T-cell (primary cell): ENCODE measurements at regions not wholly inside any gene's neighbourhood (a gene's known extent, or its start where the extent isn't known, plus 50 kb on each side); places are given as distances from the start of the nearest gene placed in this dataset.

Experiments used
- ATAC-seq, 4 experiments: fragments of 200-7000 bp in 3 of 4; fragments of 150-1000 bp in 1 of 4; cut with Tn5 transposase; replicated peaks in 1 of 4; 1 replicate in 3 of 4; 2 replicates in 1 of 4; pipeline ENCODE4 v1.10.0; 2021; ENCODE audit warnings: moderate library complexity in 3 of 4, mild to moderate bottlenecking in 2 of 4, moderate number of reproducible peaks in 1 of 4
- CTCF ChIA-PET, 2 donors: fragments of 300-600 bp; sonication (Branson Sonifier 250); formaldehyde crosslinking; loops; one replicate each; lab custom pipeline; 2022; ENCODE audit warnings: antibody characterized with exemption in 2 of 2; lab: Charles Lee
- POLR2A ChIA-PET, 2 donors: fragments of 300-600 bp; sonication (Branson Sonifier 250); formaldehyde crosslinking; loops; one replicate each; lab custom pipeline; 2022; ENCODE audit warnings: antibody characterized with exemption in 2 of 2; lab: Charles Lee
- DNase-seq, 35 experiments: peaks; one replicate each; pipeline versions ENCODE4 v3.0.0 to v3.0.0-alpha.2; 2013 to 2023
- H3K27ac ChIP-seq: one replicate; pipeline ENCODE4 v1.5.1; 2013; ENCODE audit warnings: low read length
- H3K27me3 ChIP-seq, 2 experiments: replicated peaks in 1 of 2; 1 replicate in 1 of 2; 2 replicates in 1 of 2; pipeline versions ENCODE4 v1.6.1 to v1.7.0; 2013; ENCODE audit warnings: low read length in 1 of 2, mixed read lengths in 1 of 2; ENCODE audit not compliant: control insufficient read depth in 2 of 2, insufficient read depth in 2 of 2; ENCODE audit errors: extremely low read depth in 1 of 2
- H3K36me3 ChIP-seq, 2 donors: 1 replicate in 1 of 2; 2 replicates in 1 of 2; pipeline versions ENCODE4 v1.6.1 to v1.7.0; 2013; ENCODE audit warnings: low read length in 1 of 2; ENCODE audit not compliant: control insufficient read depth in 2 of 2, insufficient read depth in 1 of 2; ENCODE audit errors: extremely low read depth in 1 of 2
- H3K4me1 ChIP-seq, 2 experiments: 1 replicate in 1 of 2; 2 replicates in 1 of 2; pipeline versions ENCODE4 v1.6.1 to v1.7.0; 2013; ENCODE audit warnings: low read length in 2 of 2, mixed read lengths in 1 of 2; ENCODE audit not compliant: insufficient read depth in 2 of 2, control insufficient read depth in 1 of 2; ENCODE audit errors: extremely low read depth in 1 of 2
- H3K4me3 ChIP-seq, 2 donors: 1 replicate in 1 of 2; 2 replicates in 1 of 2; pipeline versions ENCODE4 v1.5.1 to v1.7.0; 2013; ENCODE audit warnings: mild to moderate bottlenecking in 2 of 2, low read length in 1 of 2, moderate library complexity in 1 of 2; ENCODE audit not compliant: control insufficient read depth in 1 of 2; ENCODE audit errors: extremely low read depth in 1 of 2
- H3K9me3 ChIP-seq: 2 replicates; pipeline ENCODE4 v1.7.0; 2013
- H3K27ac Mint-ChIP-seq, 2 donors: one replicate each; pipeline ENCODE4 v1.8.0; 2020 to 2021; ENCODE audit warnings: mild to moderate bottlenecking in 2 of 2, mixed read lengths in 2 of 2
- H3K27me3 Mint-ChIP-seq, 2 donors: one replicate each; pipeline ENCODE4 v1.8.0; 2021 to 2022; ENCODE audit warnings: mixed read lengths in 2 of 2
- H3K36me3 Mint-ChIP-seq: one replicate; pipeline ENCODE4 v1.8.0; 2021; ENCODE audit warnings: mixed read lengths
- H3K4me1 Mint-ChIP-seq, 3 donors: one replicate each; pipeline ENCODE4 v1.8.0; 2020 to 2022; ENCODE audit warnings: mixed read lengths in 3 of 3, mild to moderate bottlenecking in 1 of 3
- H3K4me3 Mint-ChIP-seq, 3 donors: one replicate each; pipeline ENCODE4 v1.8.0; 2020 to 2022; ENCODE audit warnings: mild to moderate bottlenecking in 3 of 3, mixed read lengths in 3 of 3, moderate library complexity in 3 of 3
- H3K9me3 Mint-ChIP-seq, 3 donors: one replicate each; pipeline ENCODE4 v1.8.0; 2020 to 2022; ENCODE audit warnings: mixed read lengths in 3 of 3
- WGBS: methylation state at CpG from one replicate; pipeline ENCODE4 v1.1.5; 2013; ENCODE audit warnings: missing lambda C conversion rate; ENCODE audit not compliant: insufficient coverage; 5-methylcytosine and 5-hydroxymethylcytosine counted together

- ChIA-PET POLR2A (no interaction called here), CTCF (no interaction called here)
- Histone ChIP-seq H3K36me3 (no peaks in the 10 kb centered on the region), H3K27ac (no peak overlapping the region), H3K9me3 (no peaks in the 10 kb centered on the region), H3K4me1 (no peaks in the 10 kb centered on the region), H3K27me3 (peaks cover 0 to 12% of the 10 kb centered on the region in 2 experiments), H3K4me3 (no peak overlapping the region)
- H3K4me1 Mint-ChIP-seq = peaks cover 4 to 12% (median 4%) of the 10 kb centered on the region in 3 donors
- no peak for ATAC-seq
- H3K4me3 Mint-ChIP-seq = no peak overlapping the region
- peaks cover 0 to 11% (median 6%) of the 10 kb centered on the region in 3 donors for H3K9me3 Mint-ChIP-seq
- H3K36me3 Mint-ChIP-seq = no peaks in the 10 kb centered on the region
- DNase-seq = peak in 2 of 35 experiments; percentile 8 to 15
- no peak overlapping the region for H3K27ac Mint-ChIP-seq
- WGBS = 5% methylated on average over 5 of the region's 8 CpGs
- H3K27me3 Mint-ChIP-seq = peaks cover 26 to 29% of the 10 kb centered on the region in 2 donors
Measured at GRCh38 chr22:27150544-27150941, 493.2 kb downstream of the MIAT start.

GRCh38 chr22:27151407-27151806 is 494.0 kb downstream of the MIAT start:
- no peaks in the 10 kb centered on the region for H3K4me1 ChIP-seq
- no peak overlapping the region for H3K27ac ChIP-seq
- ChIA-PET POLR2A (no interaction called here), CTCF (no interaction called here)
- ATAC-seq (no peak), DNase-seq (no peak)
- H3K9me3 Mint-ChIP-seq = peaks cover 0 to 11% (median 6%) of the 10 kb centered on the region in 3 donors
- H3K9me3 ChIP-seq = no peaks in the 10 kb centered on the region
- peaks cover 4 to 12% (median 4%) of the 10 kb centered on the region in 3 donors for H3K4me1 Mint-ChIP-seq
- WGBS = no CpG with 5 or more reads among the region's 2 CpGs
- no peak overlapping the region for H3K4me3 ChIP-seq
- H3K27me3 Mint-ChIP-seq = peaks cover 28% of the 10 kb centered on the region in 2 donors
- no peaks in the 10 kb centered on the region for H3K36me3 ChIP-seq
- no peak overlapping the region for H3K27ac Mint-ChIP-seq
- H3K27me3 ChIP-seq = peaks cover 0 to 12% of the 10 kb centered on the region in 2 experiments
- no peaks in the 10 kb centered on the region for H3K36me3 Mint-ChIP-seq
- no peak overlapping the region for H3K4me3 Mint-ChIP-seq

- DNase-seq = no peak
- no peaks in the 10 kb centered on the region for H3K36me3 ChIP-seq
- H3K9me3 ChIP-seq = no peaks in the 10 kb centered on the region
- no peak for ATAC-seq
- H3K27me3 ChIP-seq = peaks cover 0 to 13% of the 10 kb centered on the region in 2 experiments
- no peaks in the 10 kb centered on the region for H3K4me1 ChIP-seq
- CTCF ChIA-PET = no interaction called here
- H3K27ac Mint-ChIP-seq = no peak overlapping the region
- POLR2A ChIA-PET = no interaction called here
- peaks cover 0 to 11% (median 6%) of the 10 kb centered on the region in 3 donors for H3K9me3 Mint-ChIP-seq
- WGBS = 83% methylated on average over 1 of the region's 2 CpGs
- no peak overlapping the region for H3K4me3 ChIP-seq
- no peak overlapping the region for H3K27ac ChIP-seq
- peaks cover 25 to 27% of the 10 kb centered on the region in 2 donors for H3K27me3 Mint-ChIP-seq
- no peaks in the 10 kb centered on the region for H3K36me3 Mint-ChIP-seq
- H3K4me3 Mint-ChIP-seq = no peak overlapping the region
- H3K4me1 Mint-ChIP-seq = peaks cover 4 to 12% (median 4%) of the 10 kb centered on the region in 3 donors
Measured at GRCh38 chr22:27152033-27152432, 494.6 kb downstream of the MIAT start.

- H3K4me1 Mint-ChIP-seq = peaks cover 4 to 12% (median 4%) of the 10 kb centered on the region in 3 donors
- POLR2A ChIA-PET = no interaction called here
- no peak overlapping the region for H3K4me3 Mint-ChIP-seq
- peaks cover 0 to 12% of the 10 kb centered on the region in 2 experiments for H3K27me3 ChIP-seq
- H3K27me3 Mint-ChIP-seq = peaks cover 25 to 29% of the 10 kb centered on the region in 2 donors
- CTCF ChIA-PET = no interaction called here
- no CpG with 5 or more reads among the region's 2 CpGs for WGBS
- H3K36me3 Mint-ChIP-seq = no peaks in the 10 kb centered on the region
- no peak for DNase-seq
- H3K4me1 ChIP-seq = no peaks in the 10 kb centered on the region
- ATAC-seq = no peak
- peaks cover 0 to 11% (median 6%) of the 10 kb centered on the region in 3 donors for H3K9me3 Mint-ChIP-seq
- no peak overlapping the region for H3K27ac Mint-ChIP-seq
- no peak overlapping the region for H3K27ac ChIP-seq
- no peaks in the 10 kb centered on the region for H3K36me3 ChIP-seq
- H3K4me3 ChIP-seq = no peak overlapping the region
- no peaks in the 10 kb centered on the region for H3K9me3 ChIP-seq
Measured at GRCh38 chr22:27152883-27153282, 495.5 kb downstream of the MIAT start.

GRCh38 chr22:27153386-27153785 is 496.0 kb downstream of the MIAT start:
- DNase-seq (no peak), ATAC-seq (no peak)
- 83% methylated on average over 1 of the region's 4 CpGs for WGBS
- Histone ChIP-seq H3K4me1 (no peaks in the 10 kb centered on the region), H3K27me3 (peaks cover 0 to 12% of the 10 kb centered on the region in 2 experiments), H3K4me3 (no peak overlapping the region), H3K36me3 (no peaks in the 10 kb centered on the region), H3K9me3 (no peaks in the 10 kb centered on the region), H3K27ac (no peak overlapping the region)
- peaks cover 25 to 31% of the 10 kb centered on the region in 2 donors for H3K27me3 Mint-ChIP-seq
- no peak overlapping the region for H3K27ac Mint-ChIP-seq
- CTCF ChIA-PET = no interaction called here
- H3K9me3 Mint-ChIP-seq = peaks cover 0 to 11% (median 6%) of the 10 kb centered on the region in 3 donors
- H3K4me1 Mint-ChIP-seq = peaks cover 4 to 12% (median 4%) of the 10 kb centered on the region in 3 donors
- POLR2A ChIA-PET = no interaction called here
- H3K4me3 Mint-ChIP-seq = no peak overlapping the region
- H3K36me3 Mint-ChIP-seq = no peaks in the 10 kb centered on the region

- H3K9me3 Mint-ChIP-seq = peaks cover 0 to 8% (median 0%) of the 10 kb centered on the region in 3 donors
- peaks cover 19 to 25% of the 10 kb centered on the region in 2 donors for H3K27me3 Mint-ChIP-seq
- no peak overlapping the region for H3K27ac ChIP-seq
- ATAC-seq (no peak), DNase-seq (no peak)
- peaks cover 0 to 19% of the 10 kb centered on the region in 2 experiments for H3K27me3 ChIP-seq
- H3K36me3 Mint-ChIP-seq = no peaks in the 10 kb centered on the region
- no peak overlapping the region for H3K27ac Mint-ChIP-seq
- H3K4me1 ChIP-seq = no peaks in the 10 kb centered on the region
- no peaks in the 10 kb centered on the region for H3K9me3 ChIP-seq
- WGBS = 14% methylated on average over 8 of the region's 12 CpGs
- H3K4me3 Mint-ChIP-seq = no peak overlapping the region
- POLR2A ChIA-PET = no interaction called here
- CTCF ChIA-PET = no interaction called here
- H3K36me3 ChIP-seq = no peaks in the 10 kb centered on the region
- no peak overlapping the region for H3K4me3 ChIP-seq
- peaks cover 4 to 12% (median 4%) of the 10 kb centered on the region in 3 donors for H3K4me1 Mint-ChIP-seq
Measured at GRCh38 chr22:27154717-27155116, 497.3 kb downstream of the MIAT start.
